Keratinocyte (primary cell): ENCODE measurements at regions not wholly inside any gene's neighbourhood (a gene's known extent, or its start where the extent isn't known, plus 50 kb on each side); places are given as distances from the start of the nearest gene placed in this dataset.

Experiments
- DNase-seq: peaks from one replicate; pipeline ENCODE4 v3.0.0-alpha.2; 2011; ENCODE audit warnings: low read depth, missing footprints, low spot score
- FAIRE-seq: peaks from 2 replicates; lab custom pipeline; 2011; peaks lifted over from hg19 to GRCh38; lab: Jason Lieb, UNC
- H2AFZ ChIP-seq: 2 replicates; pipeline ENCODE4 v1.6.0; 2012; ENCODE audit warnings: low read length, control low read depth, inconsistent platforms; ENCODE audit not compliant: control insufficient read depth
- H3K27ac ChIP-seq: 2 replicates; pipeline ENCODE4 v1.5.1; 2011; ENCODE audit warnings: low read length; ENCODE audit not compliant: control insufficient read depth, insufficient read depth
- H3K27me3 ChIP-seq: 3 replicates; pipeline ENCODE4 v1.6.0; 2011; ENCODE audit warnings: low read length; ENCODE audit not compliant: control insufficient read depth, insufficient read depth; ENCODE audit errors: extremely low read depth
- H3K36me3 ChIP-seq, 2 experiments: 2 replicates in 1 of 2; 3 replicates in 1 of 2; pipeline ENCODE4 v1.5.1; 2011; ENCODE audit warnings: low read length in 2 of 2, mild to moderate bottlenecking in 1 of 2; ENCODE audit not compliant: control insufficient read depth in 2 of 2, insufficient read depth in 2 of 2; ENCODE audit errors: extremely low read depth in 1 of 2
- H3K4me1 ChIP-seq: 3 replicates; pipeline ENCODE4 v1.5.1; 2011; ENCODE audit warnings: low read length; ENCODE audit not compliant: control insufficient read depth, insufficient read depth; ENCODE audit errors: extremely low read depth
- H3K4me2 ChIP-seq: 3 replicates; pipeline ENCODE4 v1.6.0; 2011; ENCODE audit warnings: low read depth, low read length; ENCODE audit not compliant: control insufficient read depth, insufficient read depth; ENCODE audit errors: extremely low read depth
- H3K4me3 ChIP-seq, 3 experiments: fragments of 200-600 bp in 1 of 3; sonication (generic) in 1 of 3; 2 replicates in 2 of 3; 3 replicates in 1 of 3; pipeline ENCODE4 v1.5.1; 2011 to 2016; ENCODE audit warnings: low read length in 3 of 3, mild to moderate bottlenecking in 3 of 3, control low read depth in 2 of 3, inconsistent platforms in 1 of 3, low read depth in 1 of 3, mixed read lengths in 1 of 3, mixed run types in 1 of 3, moderate library complexity in 1 of 3; ENCODE audit not compliant: control insufficient read depth in 2 of 3, insufficient read depth in 2 of 3; ENCODE audit errors: extremely low read depth in 1 of 3
- H3K79me2 ChIP-seq: 2 replicates; pipeline ENCODE4 v1.6.0; 2012; ENCODE audit warnings: low read length; ENCODE audit not compliant: control insufficient read depth, insufficient read depth
- H3K9ac ChIP-seq: 3 replicates; pipeline ENCODE4 v1.6.0; 2011; ENCODE audit warnings: low read length; ENCODE audit not compliant: control insufficient read depth, insufficient read depth; ENCODE audit errors: extremely low read depth
- H3K9me1 ChIP-seq: 3 replicates; pipeline ENCODE4 v1.6.0; 2011; ENCODE audit warnings: low read length; ENCODE audit not compliant: control insufficient read depth, insufficient read depth; ENCODE audit errors: extremely low read depth
- H3K9me3 ChIP-seq: 2 replicates; pipeline ENCODE4 v1.5.1; 2012; ENCODE audit warnings: low read depth, low read length; ENCODE audit not compliant: control insufficient read depth
- H4K20me1 ChIP-seq: 3 replicates; pipeline ENCODE4 v1.6.0; 2011; ENCODE audit warnings: low read length; ENCODE audit not compliant: control insufficient read depth, insufficient read depth; ENCODE audit errors: extremely low read depth
- EZH2 ChIP-seq: IDR thresholded peaks from one replicate; pipeline ENCODE4 v1.6.1; 2012; ENCODE audit warnings: inconsistent platforms, mild to moderate bottlenecking, low read length, moderate library complexity
- dilution Hi-C: fragments of 300-500 bp; cut with MboI; formaldehyde crosslinking; loops from one replicate; pipeline ENCODE4 v1.7.0; 2020; ENCODE audit warnings: low sequenced_read_pairs; ENCODE audit not compliant: extremely low pct_ligation_motif_present
- TF ChIP-seq, protein P1 (sequence below), 3 experiments: IDR thresholded peaks in 1 of 3; conservative IDR thresholded peaks in 1 of 3; optimal IDR thresholded peaks in 1 of 3; 2 replicates in 2 of 3; 3 replicates in 1 of 3; pipeline versions ENCODE3 to v1.5.1; 2011; ENCODE audit warnings: low read length in 3 of 3, mild to moderate bottlenecking in 3 of 3, moderate library complexity in 2 of 3, control low read depth in 1 of 3, inconsistent platforms in 1 of 3; ENCODE audit not compliant: insufficient read depth in 2 of 3; ENCODE audit errors: extremely low read depth in 1 of 3

DNA sequence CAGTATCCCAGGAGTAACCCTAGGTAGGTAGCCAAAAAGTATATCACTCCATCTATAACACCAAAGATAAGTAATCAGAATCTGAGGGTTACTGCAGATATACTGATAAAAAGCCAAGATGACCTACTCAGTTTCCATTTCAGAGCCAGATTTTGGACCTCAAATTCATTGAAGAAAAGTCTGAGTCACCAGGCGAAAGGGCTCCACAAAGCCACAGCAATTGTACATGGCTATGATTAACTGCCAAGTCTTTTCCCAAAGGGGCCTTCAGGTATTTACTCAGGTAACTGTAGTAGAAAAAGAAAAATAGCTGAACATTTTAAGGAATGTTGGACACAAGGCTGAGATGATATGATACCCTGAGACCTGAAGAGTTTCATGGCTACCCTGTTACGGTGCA lies 75.6 kb upstream of the KCNH7 start:
- Histone ChIP-seq H3K4me1 (no peaks in the 10 kb centered on the region), H3K9me3 (no peaks in the 10 kb centered on the region), H3K27me3 (no peaks in the 10 kb centered on the region), H3K9me1 (no peaks in the 10 kb centered on the region), H3K9ac (no peak overlapping the region), H3K4me2 (no peak overlapping the region), H4K20me1 (no peaks in the 10 kb centered on the region), H3K27ac (no peak overlapping the region), H2AFZ (no peak overlapping the region), H3K36me3 (no peaks in the 10 kb centered on the region), H3K4me3 (no peak overlapping the region), H3K79me2 (no peaks in the 10 kb centered on the region)
- FAIRE-seq (no peak), DNase-seq (no peak)
- dilution Hi-C loops: no loop called here
- TF ChIP-seq, protein P1, sequence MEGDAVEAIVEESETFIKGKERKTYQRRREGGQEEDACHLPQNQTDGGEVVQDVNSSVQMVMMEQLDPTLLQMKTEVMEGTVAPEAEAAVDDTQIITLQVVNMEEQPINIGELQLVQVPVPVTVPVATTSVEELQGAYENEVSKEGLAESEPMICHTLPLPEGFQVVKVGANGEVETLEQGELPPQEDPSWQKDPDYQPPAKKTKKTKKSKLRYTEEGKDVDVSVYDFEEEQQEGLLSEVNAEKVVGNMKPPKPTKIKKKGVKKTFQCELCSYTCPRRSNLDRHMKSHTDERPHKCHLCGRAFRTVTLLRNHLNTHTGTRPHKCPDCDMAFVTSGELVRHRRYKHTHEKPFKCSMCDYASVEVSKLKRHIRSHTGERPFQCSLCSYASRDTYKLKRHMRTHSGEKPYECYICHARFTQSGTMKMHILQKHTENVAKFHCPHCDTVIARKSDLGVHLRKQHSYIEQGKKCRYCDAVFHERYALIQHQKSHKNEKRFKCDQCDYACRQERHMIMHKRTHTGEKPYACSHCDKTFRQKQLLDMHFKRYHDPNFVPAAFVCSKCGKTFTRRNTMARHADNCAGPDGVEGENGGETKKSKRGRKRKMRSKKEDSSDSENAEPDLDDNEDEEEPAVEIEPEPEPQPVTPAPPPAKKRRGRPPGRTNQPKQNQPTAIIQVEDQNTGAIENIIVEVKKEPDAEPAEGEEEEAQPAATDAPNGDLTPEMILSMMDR (optimal IDR thresholded peaks at IDR 0.05 in 1 of 3, IDR thresholded peaks at IDR 0.05 in 1 of 3, conservative IDR thresholded peaks at IDR 0.05 in 1 of 3; ENCODE audit: extremely low read depth in 1 of 3, insufficient read depth in 2 of 3, low read length in 3 of 3): no peak
- TF ChIP-seq EZH2: no peak

DNA sequence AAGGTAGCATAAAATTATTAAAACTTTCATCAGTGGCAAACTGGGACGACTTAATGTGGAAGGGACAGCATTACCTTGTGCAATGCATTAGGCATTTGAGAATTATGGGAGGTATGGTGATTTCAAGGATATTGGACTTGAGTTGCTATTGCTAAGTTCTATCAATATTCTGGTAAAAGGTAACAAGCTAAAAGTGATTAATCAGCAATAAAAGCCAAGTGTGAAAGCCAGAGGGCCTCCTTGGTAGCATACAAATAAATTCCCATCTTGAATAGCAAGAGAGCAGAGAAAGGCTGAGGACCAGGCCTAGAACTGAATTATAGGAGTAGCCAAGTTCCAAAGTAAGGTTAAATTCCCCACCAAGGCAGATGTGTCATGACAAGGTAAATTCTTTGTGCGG lies 74.2 kb upstream of the KCNH7 start:
- dilution Hi-C loops: no loop called here

More for the DNA sequence above, 74.2 kb upstream of the KCNH7 start:
- Histone ChIP-seq H3K27ac (no peak overlapping the region), H4K20me1 (no peaks in the 10 kb centered on the region), H3K4me1 (no peaks in the 10 kb centered on the region), H3K4me3 (no peak overlapping the region), H3K9me1 (no peaks in the 10 kb centered on the region), H3K27me3 (no peaks in the 10 kb centered on the region), H3K4me2 (no peak overlapping the region), H3K9me3 (no peaks in the 10 kb centered on the region), H3K79me2 (no peaks in the 10 kb centered on the region), H3K36me3 (no peaks in the 10 kb centered on the region), H3K9ac (no peak overlapping the region), H2AFZ (no peak overlapping the region)
- no peak for TF ChIP-seq EZH2
- TF ChIP-seq, protein P1 (optimal IDR thresholded peaks at IDR 0.05 in 1 of 3, IDR thresholded peaks at IDR 0.05 in 1 of 3, conservative IDR thresholded peaks at IDR 0.05 in 1 of 3; ENCODE audit: extremely low read depth in 1 of 3, insufficient read depth in 2 of 3, low read length in 3 of 3): no peak
- DNase-seq (no peak), FAIRE-seq (no peak)
